BLaER1 treated with 17β-estradiol and CSF1 and Interleukin-3, amounts not matched to agents 10 nM and 100 nM (cell line): ENCODE measurements at regions not wholly inside any gene's neighbourhood (a gene's known extent, or its start where the extent isn't known, plus 50 kb on each side); places are given as distances from the start of the nearest gene placed in this dataset.
"Not testable (repeated sequence)": the region's sequence is repeated elsewhere in the genome, so short reads cannot be mapped to it uniquely, and the experiment has no call there.

Source experiments
- H3K27ac ChIP-seq, 11 experiments: shearing (Covaris generic); formaldehyde crosslinking; 2 replicates each; pipeline ENCODE4 v1.8.1; 2022
- H3K27me3 ChIP-seq, 11 experiments: shearing (Covaris generic); formaldehyde crosslinking; 2 replicates each; pipeline ENCODE4 v1.8.1; 2022
- H3K36me3 ChIP-seq, 11 experiments: shearing (Covaris generic); formaldehyde crosslinking; 2 replicates each; pipeline ENCODE4 v1.8.1; 2022
- H3K4me1 ChIP-seq, 10 experiments: shearing (Covaris generic); formaldehyde crosslinking; 2 replicates each; pipeline ENCODE4 v1.8.1; 2022
- H3K4me2 ChIP-seq, 11 experiments: shearing (Covaris generic); formaldehyde crosslinking; 2 replicates each; pipeline ENCODE4 v1.8.1; 2022
- H3K4me3 ChIP-seq, 10 experiments: shearing (Covaris generic); formaldehyde crosslinking; 2 replicates each; pipeline ENCODE4 v1.8.1; 2022
- H3K9ac ChIP-seq, 11 experiments: shearing (Covaris generic); formaldehyde crosslinking; 2 replicates each; pipeline ENCODE4 v1.8.1; 2022
- H3K9me3 ChIP-seq, 11 experiments: shearing (Covaris generic); formaldehyde crosslinking; replicated peaks in 1 of 11; 2 replicates each; pipeline ENCODE4 v1.8.1; 2022
- H4K20me1 ChIP-seq, 11 experiments: shearing (Covaris generic); formaldehyde crosslinking; 2 replicates each; pipeline ENCODE4 v1.8.1; 2022
- Cebpa-rat ChIP-seq, 11 experiments: shearing (Covaris generic); IDR thresholded peaks; 2 replicates each; pipeline ENCODE4 v1.8.1; 2022

DNA sequence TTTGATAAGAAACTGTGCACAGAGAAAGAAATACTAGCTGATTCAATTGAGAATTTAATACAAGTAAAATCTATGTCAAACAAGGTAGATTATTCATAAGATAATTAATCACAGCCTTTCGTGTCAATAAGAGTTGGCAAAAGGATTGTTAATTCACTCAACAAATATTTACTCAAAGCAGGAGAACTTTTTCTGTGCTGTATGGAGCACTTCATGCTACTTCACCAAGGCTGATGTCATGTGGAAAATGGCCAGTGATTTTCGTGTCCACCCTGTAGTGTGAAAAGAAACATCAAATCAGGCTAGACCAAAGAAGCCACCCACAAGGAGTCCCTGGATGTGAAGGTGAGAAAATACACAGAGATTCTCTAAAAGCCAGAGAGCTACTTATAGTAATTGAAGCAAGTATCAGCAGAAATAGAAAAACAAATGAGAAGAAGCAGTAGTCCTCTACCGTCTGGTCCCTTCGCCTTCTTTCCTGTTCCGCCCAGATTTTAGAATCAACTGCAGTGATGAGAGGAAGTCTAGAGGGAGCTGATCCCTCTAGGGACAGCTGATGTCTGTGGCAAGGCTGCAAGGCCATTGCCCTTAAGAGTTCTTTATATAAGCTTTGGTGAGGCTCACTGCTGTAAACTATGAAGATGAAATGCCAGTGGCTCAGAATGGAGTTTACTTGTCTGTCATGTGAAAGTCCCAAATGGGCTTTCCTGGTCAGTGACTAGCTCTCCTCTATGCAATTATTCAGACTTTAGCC, 201.3 kb upstream of the APCDD1 start:
- Histone ChIP-seq H3K9ac (peak overlapping the region in 10 of 11 experiments; percentile 6 to 66 (median 49); a peak in 14 of 22 replicates), H3K4me3 (peak overlapping the region in 6 of 10 experiments; percentile 12 to 39 (median 32); a peak in 7 of 20 replicates), H3K4me1 (peaks cover 59 to 71% (median 66%) of the 10 kb centered on the region in 10 experiments), H3K27ac (peak overlapping the region; percentile 56 to 80 (median 71); a peak in 21 of 22 replicates), H4K20me1 (no peaks in the 10 kb centered on the region), H3K9me3 (peaks cover 6 to 18% (median 9%) of the 10 kb centered on the region in 11 experiments; a peak in 13 of 22 replicates), H3K4me2 (peak overlapping the region; percentile 71 to 90 (median 81)), H3K27me3 (no peaks in the 10 kb centered on the region), H3K36me3 (no peaks in the 10 kb centered on the region)
- no peak for TF ChIP-seq Cebpa-rat (IDR thresholded peaks at IDR 0.05)

DNA sequence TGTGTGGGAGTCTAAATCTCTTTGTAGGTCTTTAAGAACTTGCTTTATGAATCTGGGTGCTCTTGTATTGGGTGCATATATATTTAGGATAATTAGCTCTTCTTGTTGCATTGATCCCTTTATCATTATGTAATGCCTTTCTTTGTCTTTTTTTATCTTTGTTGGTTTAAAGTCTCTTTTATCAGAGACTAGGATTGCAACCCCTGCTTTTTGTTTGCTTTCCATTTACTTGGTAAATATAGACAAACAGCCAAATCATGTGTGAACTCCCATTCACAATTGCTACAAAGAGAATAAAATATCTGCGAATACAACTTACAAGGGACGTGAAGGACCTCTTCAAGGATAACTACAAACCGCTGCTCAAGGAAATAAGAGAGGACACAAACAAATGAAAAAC, 198.2 kb upstream of the APCDD1 start:
- not testable (repeated sequence) for H3K27me3 ChIP-seq, H3K4me2 ChIP-seq, H3K36me3 ChIP-seq, H3K4me3 ChIP-seq, H3K27ac ChIP-seq, H4K20me1 ChIP-seq, H3K9ac ChIP-seq
- H3K4me1 ChIP-seq = peaks cover 46 to 79% (median 55%) of the 10 kb centered on the region in 10 experiments
- peaks cover 7 to 29% (median 13%) of the 10 kb centered on the region in 11 experiments; a peak in 15 of 22 replicates for H3K9me3 ChIP-seq

DNA sequence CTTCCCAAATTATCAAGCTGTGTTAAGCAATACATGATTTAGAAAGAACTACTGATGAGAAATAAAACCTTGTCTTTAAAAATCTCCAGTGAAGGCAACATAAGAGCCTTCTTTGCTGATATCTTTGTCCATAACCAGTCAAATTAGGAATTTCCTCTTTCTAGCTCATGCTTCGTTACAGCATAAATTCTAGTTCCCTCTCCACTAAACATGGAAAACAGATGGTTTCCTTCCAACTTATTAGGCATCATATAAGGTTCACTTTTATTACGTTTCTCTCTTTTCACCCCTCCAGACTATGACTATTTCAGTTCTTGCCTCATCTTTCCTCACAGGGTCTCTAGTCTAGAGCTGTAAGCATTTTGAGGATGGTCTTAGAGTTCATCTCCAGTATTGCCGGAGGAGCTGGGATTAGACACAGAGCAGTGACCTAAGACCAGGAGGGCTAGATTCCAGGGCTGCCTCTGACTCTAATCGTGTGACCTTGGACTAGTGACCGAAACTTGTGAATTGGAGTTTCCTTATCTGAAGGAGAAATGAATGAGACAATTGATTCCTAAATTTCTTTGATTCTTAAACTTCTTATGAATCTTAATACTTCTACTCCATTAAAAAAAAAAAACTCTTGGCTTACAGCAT, 195.5 kb upstream of the APCDD1 start:
- Histone ChIP-seq H3K4me1 (peaks cover 35 to 79% (median 50%) of the 10 kb centered on the region in 10 experiments), H3K27ac (peak overlapping the region in 2 of 11 experiments; percentile 5 to 15; a peak in 2 of 22 replicates), H3K36me3 (no peaks in the 10 kb centered on the region), H3K9me3 (peaks cover 9 to 48% (median 32%) of the 10 kb centered on the region in 11 experiments; a peak in 18 of 22 replicates), H3K4me2 (peak overlapping the region in 6 of 11 experiments; percentile 8 to 77 (median 34); a peak in 9 of 22 replicates), H4K20me1 (no peaks in the 10 kb centered on the region), H3K27me3 (no peaks in the 10 kb centered on the region), H3K9ac (no peak overlapping the region), H3K4me3 (no peak overlapping the region)
- TF ChIP-seq Cebpa-rat (IDR thresholded peaks at IDR 0.05) = no peak

GRCh38 chr18:10259901-10260300, 194.5 kb upstream of the APCDD1 start:
- Histone ChIP-seq H3K9ac (no peak overlapping the region), H3K4me1 (peaks cover 35 to 79% (median 48%) of the 10 kb centered on the region in 10 experiments), H3K36me3 (no peaks in the 10 kb centered on the region), H3K4me2 (peak overlapping the region in 8 of 11 experiments; percentile 68 to 77 (median 73); a peak in 10 of 22 replicates), H3K27me3 (no peaks in the 10 kb centered on the region), H3K4me3 (no peak overlapping the region), H3K27ac (peak overlapping the region in 4 of 11 experiments; percentile 42 to 83 (median 64); a peak in 7 of 22 replicates), H4K20me1 (no peaks in the 10 kb centered on the region), H3K9me3 (peaks cover 9 to 52% (median 37%) of the 10 kb centered on the region in 11 experiments; a peak in 18 of 22 replicates)
- no peak for TF ChIP-seq Cebpa-rat (IDR thresholded peaks at IDR 0.05)

- Histone ChIP-seq H3K4me3 (peak overlapping the region in 3 of 10 experiments; percentile 1 to 30 (median 4); a peak in 4 of 20 replicates), H4K20me1 (no peaks in the 10 kb centered on the region), H3K4me1 (peaks cover 44 to 87% (median 60%) of the 10 kb centered on the region in 10 experiments), H3K9ac (peak overlapping the region in 3 of 11 experiments; percentile 14 to 60 (median 17); a peak in 6 of 22 replicates), H3K4me2 (peak overlapping the region; percentile 50 to 77 (median 71)), H3K27ac (peak overlapping the region; percentile 13 to 83 (median 53); a peak in 19 of 22 replicates), H3K27me3 (no peaks in the 10 kb centered on the region), H3K36me3 (no peaks in the 10 kb centered on the region), H3K9me3 (peaks cover 9 to 50% (median 37%) of the 10 kb centered on the region in 11 experiments; a peak in 18 of 22 replicates)
- no peak for TF ChIP-seq Cebpa-rat (IDR thresholded peaks at IDR 0.05)
Measured at GRCh38 chr18:10261344-10262276, 192.8 kb upstream of the APCDD1 start.

DNA sequence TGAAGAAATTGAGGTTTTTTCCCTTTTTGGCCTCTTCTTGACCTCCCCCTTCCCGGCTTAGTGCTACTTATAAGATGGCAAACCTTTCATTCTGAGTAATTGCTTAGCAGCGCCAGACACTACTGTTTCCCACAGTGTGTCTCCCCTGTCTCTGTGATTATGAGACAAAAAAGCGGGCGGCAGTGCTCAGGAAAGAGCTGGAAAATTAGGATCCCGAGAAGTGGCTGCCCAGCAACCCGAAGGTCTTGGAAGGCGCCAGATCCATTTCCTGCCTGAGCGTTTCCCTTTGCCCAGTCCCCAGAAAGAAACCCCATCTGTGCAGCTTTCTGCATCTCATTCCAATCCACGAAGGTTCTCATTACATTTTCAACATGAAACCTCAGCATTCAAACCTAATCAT, 191.9 kb upstream of the APCDD1 start:
- peak overlapping the region in 6 of 11 experiments; percentile 18 to 77 (median 72); a peak in 9 of 22 replicates for H3K4me2 ChIP-seq
- peak overlapping the region in 1 of 10 experiments; percentile 23; a peak in 1 of 20 replicates for H3K4me3 ChIP-seq
- H3K9ac ChIP-seq = no peak overlapping the region; a peak in 1 of 22 replicates
- H3K36me3 ChIP-seq = no peaks in the 10 kb centered on the region
- peak overlapping the region in 7 of 11 experiments; percentile 23 to 83 (median 52); a peak in 9 of 22 replicates for H3K27ac ChIP-seq
- H3K9me3 ChIP-seq = peaks cover 3 to 47% (median 34%) of the 10 kb centered on the region in 11 experiments; a peak in 16 of 22 replicates
- TF ChIP-seq Cebpa-rat (IDR thresholded peaks at IDR 0.05) = no peak
- peaks cover 44 to 87% (median 60%) of the 10 kb centered on the region in 10 experiments for H3K4me1 ChIP-seq
- no peaks in the 10 kb centered on the region for H3K27me3 ChIP-seq
- no peaks in the 10 kb centered on the region for H4K20me1 ChIP-seq

- TF ChIP-seq Cebpa-rat (IDR thresholded peaks at IDR 0.05) = no peak
- H3K4me2 ChIP-seq = peak overlapping the region; percentile 23 to 77 (median 61); a peak in 16 of 22 replicates
- H3K27ac ChIP-seq = peak overlapping the region in 5 of 11 experiments; percentile 4 to 50 (median 21); a peak in 5 of 22 replicates
- no peaks in the 10 kb centered on the region for H4K20me1 ChIP-seq
- peaks cover 51 to 83% (median 64%) of the 10 kb centered on the region in 10 experiments for H3K4me1 ChIP-seq
- H3K36me3 ChIP-seq = no peaks in the 10 kb centered on the region
- no peak overlapping the region for H3K9ac ChIP-seq
- no peaks in the 10 kb centered on the region for H3K27me3 ChIP-seq
- H3K4me3 ChIP-seq = no peak overlapping the region
- peaks cover 3 to 52% (median 31%) of the 10 kb centered on the region in 11 experiments; a peak in 16 of 22 replicates for H3K9me3 ChIP-seq
Measured at GRCh38 chr18:10264260-10264659, 190.2 kb upstream of the APCDD1 start.
